Stimulated activated CD4-positive, alpha-beta T cell treated with anti-CD3 and anti-CD28 coated beads, Interleukin-12 subunit alpha, Interleukin-12 subunit beta, amount 100 ng/mL, for 24 hours (primary cell): ENCODE measurements at regions not wholly inside any gene's neighbourhood (a gene's known extent, or its start where the extent isn't known, plus 50 kb on each side); places are given as distances from the start of the nearest gene placed in this dataset.

Source experiments
- DNase-seq, 2 experiments: peaks; one replicate each; pipeline ENCODE4 v3.0.0-alpha.2; 2020; ENCODE audit warnings: low read depth in 2 of 2

GRCh38 chr1:4312024-4312423 lies 342.4 kb upstream of the AJAP1 start:
- DNase-seq = no peak

GRCh38 chr1:4315202-4315601 lies 339.2 kb upstream of the AJAP1 start:
- DNase-seq = no peak

DNA sequence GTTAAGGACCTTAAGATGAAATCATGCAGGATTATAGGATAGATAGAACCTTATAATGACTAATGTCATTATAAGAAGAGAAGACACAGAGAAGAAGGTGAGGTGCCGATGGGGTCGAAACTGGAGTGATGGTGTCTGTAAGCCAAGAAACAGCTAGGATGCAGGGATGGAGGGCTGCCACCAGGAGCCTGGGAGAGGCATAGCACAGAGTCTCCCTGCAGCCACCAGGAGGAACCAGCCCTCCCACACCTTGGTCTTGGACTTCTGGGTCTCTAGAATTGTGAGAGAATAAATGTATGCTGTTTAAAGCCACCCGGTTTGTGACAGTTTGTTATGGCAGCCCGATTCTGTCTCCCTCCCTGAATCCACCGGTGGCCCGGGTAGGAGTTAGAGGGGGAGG lies 337.2 kb upstream of the AJAP1 start:
- no peak for DNase-seq

DNA sequence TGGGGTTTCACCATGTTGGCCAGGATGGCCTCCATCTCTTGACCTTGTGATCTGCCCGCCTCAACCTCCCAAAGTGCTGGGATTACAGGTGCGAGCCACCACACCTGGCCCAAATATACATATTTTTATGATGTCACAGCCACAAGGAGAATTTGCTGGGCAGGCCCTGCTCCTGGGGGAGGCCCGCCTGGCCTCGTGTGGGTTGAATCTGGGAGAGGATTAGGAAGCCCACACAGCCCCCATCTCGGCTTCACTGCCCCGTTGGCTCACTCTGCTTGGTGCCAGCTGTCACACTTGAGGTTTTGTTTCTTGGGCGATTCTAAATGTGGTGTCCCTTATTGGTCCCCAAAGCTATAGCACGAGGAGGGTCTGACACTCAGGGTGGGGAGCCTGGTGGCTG lies 335.7 kb upstream of the AJAP1 start:
- DNase-seq = no peak

DNA sequence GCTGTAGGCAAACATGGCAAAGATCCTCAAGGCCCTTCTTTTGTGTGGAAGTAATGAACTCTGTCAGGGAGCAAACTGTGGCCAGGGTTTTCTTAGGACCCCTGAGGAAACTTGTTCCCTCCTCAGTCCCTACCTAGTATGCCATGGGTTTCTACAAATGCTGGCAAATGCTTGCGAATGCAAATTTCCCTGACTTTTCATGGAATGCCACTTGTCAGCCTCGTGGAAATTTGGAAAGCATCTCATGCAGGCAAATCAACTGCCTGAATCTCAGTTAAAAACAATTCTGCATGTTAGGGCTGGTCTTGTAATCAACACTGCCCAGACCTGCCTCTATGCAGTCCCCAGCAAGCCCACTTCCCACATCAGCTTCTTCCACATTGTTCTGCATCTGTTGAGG lies 334.9 kb upstream of the AJAP1 start:
- no peak for DNase-seq

DNA sequence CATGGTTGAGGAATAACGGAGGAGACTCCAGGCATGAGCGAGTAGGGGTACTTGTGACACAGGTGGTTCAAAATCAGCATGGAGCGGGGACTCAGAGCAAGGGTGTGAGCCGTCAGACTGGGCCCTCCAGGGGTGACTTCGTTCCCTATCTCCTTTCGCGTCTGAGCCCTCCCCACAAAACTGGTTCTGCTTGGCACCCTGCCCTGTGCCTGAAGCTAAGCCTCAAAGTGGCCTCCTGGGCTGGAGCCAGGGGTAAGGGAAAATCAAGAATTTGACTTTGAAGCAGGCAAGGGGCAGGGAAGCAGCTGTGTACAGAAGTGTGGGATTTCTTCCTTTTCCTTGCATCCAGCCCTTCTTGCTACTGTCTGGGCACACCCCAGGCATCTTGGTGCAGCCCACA lies 331.5 kb upstream of the AJAP1 start:
- DNase-seq = no peak

DNA sequence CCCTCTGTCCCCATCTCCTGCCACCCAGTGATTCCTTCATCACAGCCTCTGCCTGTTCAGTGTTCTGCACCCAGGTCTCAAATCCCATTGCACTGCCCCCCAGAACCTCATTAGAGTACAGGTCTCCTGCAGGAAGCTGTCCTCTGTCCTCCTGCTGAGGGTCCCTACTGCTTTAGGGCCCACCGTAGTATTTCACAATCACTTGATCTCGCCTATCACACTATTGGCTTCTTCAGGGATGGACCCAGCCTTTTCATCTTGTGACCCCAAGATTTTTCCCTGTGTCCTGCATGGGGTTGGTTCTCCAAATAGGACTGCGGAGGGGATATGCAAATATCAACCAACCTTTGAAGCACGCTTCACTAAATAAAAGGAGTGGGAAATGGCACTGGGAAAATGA lies 331.1 kb upstream of the AJAP1 start:
- no peak for DNase-seq

DNA sequence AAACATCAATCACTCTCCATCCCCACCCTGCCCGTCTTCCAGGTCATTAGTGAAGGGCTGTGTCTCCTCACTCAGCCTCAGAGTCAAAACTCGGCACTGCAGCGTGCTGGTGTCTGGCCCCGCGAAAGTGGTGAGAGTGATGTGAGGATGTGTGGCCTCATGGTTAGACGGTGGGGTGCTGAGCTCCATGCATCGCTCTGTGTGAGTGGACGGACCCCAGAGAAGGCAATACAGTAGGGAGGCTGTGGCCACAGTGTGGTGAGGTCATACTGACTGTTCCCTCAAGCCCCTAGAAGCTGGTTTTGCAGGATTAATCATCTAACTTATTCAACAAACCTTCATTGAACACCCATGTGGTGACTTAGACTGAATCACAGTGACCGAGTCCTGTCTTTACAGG lies 329.9 kb upstream of the AJAP1 start:
- no peak for DNase-seq

GRCh38 chr1:4327142-4327541 lies 327.3 kb upstream of the AJAP1 start:
- DNase-seq = no peak

- DNase-seq = no peak
These were observed 325.9 kb upstream of the AJAP1 start for GRCh38 chr1:4328402-4329071.

- no peak for DNase-seq
These were observed 323.3 kb upstream of the AJAP1 start for GRCh38 chr1:4330805-4331766.

GRCh38 chr1:4331767-4332163 lies 322.6 kb upstream of the AJAP1 start:
- DNase-seq = no peak

DNA sequence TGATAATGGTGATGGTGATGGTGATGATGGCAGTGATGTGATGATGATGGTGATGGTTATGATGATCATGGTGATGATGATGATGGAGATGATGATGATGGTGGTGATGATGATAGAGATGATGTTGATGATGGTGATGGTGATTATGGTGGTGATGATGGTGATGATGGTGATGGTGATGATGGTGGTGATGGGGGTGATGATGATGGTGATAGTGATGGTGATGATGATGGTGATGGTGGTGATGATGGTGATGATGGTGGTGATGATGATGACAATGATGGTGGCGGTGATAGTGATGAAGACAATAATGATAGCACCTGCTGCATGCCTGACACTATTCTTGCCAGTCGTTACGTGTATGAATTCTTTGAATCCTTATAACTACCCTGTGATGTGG lies 317.9 kb upstream of the AJAP1 start:
- no peak for DNase-seq

DNA sequence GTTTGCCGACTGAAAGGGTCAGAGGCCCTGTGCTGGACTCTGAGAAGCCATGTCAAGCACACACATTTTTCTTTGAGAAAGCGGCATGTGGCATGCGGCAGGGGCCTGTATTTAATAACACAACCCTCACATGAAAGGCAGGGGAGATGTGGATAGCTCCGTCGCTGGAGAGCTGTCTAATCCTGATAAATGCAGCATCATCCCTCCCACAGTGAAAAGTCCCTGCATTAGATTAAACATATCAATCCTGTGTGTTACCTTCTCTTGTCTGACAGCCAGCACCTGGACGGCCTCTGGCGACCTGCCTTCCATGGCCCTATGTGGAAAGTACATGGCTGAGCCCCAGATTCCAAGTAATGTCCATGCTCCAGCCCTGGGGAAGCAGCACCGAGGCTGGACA lies 313.0 kb upstream of the AJAP1 start:
- DNase-seq = no peak

DNA sequence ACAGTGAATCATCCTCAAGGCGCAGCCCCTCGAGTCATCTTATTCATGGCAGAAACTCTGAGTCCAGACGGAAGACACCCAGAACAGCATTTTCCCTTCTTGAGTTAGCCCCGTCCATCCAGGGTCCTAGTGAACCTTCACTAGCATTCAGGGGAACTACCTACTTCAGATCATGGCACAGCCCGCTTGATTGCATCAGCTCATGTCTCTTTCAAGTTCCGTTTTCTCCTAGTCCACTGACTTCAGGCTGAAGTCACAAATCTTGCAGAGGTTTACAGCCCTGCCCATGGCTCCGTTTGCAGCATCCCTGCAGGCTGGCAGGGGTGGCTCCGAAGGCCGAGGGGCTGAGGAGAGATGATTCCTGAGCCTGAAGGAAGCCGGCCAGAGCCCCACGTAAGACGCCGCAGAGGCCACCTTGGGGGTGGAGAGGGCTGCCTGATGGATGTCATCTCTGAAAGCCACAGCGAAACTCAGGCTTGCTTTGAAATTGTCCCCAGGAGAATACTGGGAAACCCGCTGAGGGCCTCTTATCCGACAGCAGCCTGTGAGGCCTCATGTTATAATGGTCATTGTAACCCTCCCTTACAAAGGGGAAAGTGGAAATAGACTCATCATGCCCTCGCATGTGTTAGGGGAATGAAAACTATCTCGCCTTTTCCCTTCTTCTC lies 310.2 kb upstream of the AJAP1 start:
- DNase-seq = no peak

- DNase-seq = no peak
These were observed 309.3 kb upstream of the AJAP1 start for GRCh38 chr1:4345094-4345493.

GRCh38 chr1:4346131-4346530 lies 308.3 kb upstream of the AJAP1 start:
- no peak for DNase-seq

DNA sequence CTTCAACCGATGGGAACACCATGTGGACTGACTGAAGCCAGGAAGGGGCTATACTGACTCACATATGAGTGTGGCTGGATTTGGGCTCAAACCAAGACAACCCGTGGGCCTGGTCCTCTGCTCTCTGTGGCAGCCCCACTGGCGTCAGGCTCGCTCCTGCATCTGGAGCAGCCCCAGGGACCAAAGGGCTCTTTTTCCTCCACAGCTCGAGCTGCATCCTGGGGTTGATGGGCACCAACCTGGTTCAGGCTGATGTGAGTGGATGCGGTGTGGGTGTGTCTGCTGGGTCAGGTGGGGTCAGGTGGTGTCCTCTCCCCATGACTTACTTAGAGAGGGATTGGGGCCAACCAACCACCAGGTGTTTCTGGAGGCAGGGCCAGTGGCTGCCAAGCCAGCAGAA lies 303.0 kb upstream of the AJAP1 start:
- DNase-seq = no peak

DNA sequence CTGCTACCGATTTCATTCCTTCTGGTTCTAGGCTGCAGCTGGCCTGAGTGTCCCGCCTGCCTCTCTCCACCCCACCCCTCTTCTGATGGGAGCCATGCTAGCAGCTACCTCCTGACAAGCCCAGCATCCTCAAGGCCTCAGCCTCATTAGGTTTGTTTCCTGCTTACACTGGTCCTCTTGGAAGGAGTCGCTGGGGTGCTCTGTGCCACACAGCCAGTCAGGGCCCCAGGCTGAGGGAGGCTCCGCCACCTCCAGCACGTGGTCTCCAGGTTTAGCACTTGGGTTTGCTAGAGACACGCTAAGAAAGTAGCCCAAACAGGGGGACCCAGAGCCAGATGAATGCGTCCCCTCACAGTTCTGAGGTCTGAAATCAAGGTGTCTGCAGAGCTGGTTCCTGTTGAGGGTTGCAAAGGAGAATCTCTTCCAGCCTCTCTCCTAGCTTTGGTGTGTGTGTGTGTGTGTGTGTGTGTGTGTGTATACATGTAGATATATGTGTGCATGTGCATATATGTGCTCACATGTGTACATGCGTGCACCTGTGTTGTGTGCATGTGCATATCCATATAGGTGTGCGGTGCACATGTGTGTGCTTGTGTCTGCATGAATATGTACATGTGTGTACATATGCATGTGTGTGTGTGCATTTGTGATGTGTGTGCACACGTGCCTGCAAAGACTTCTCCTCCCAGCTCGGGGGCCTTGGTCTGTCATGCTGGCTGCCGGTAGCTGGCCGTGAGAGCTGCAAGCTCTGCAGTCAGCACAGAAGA lies 301.1 kb upstream of the AJAP1 start:
- no peak for DNase-seq

DNA sequence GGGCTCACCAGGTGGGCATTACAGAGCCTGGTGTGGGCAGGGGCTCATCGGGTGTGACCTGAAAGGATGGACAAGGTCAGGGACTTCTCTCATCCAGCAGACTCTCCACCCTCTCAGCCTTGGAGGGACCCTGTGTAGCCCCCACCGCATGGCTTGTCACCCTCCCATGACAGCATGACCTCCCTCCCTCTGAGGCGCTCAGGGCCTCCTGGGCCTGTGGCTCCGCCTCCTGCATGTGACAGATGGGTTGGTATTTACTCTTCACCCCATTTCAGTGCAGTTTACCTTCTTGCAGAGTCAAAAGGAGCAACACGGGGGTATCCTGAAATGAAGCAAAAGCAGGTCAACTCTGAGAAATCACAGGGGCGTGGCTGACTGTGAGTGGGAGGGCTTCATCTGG lies 298.6 kb upstream of the AJAP1 start:
- DNase-seq = no peak

- DNase-seq = no peak
These were observed 291.9 kb upstream of the AJAP1 start for GRCh38 chr1:4362314-4363044.
